ENCODE measurements at regions not wholly inside any gene's neighbourhood (a gene's known extent, or its start where the extent isn't known, plus 50 kb on each side); places are given as distances from the start of the nearest gene placed in this dataset.

DNA sequence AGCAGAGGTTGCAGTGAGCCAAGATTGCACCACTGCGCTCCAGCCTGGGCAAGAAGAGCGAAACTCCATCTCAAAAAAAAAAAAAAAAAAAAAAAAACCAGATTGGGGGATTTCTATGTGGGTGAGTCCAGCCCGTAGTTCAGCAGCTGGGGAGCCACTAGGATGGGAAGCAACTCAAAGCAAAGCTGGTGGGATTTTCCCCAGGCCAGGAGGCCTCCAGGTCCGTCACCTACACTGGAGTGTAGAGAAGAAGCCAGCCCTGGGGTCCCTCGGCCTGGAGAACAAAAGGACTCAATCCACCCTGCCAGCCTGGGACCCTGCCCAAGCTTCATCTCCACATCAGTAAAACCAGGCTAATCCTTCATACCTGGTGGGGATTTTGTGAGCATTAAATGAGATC lies 121.3 kb upstream of the CACNA1A start:
- TF ChIP-seq, protein P1, sequence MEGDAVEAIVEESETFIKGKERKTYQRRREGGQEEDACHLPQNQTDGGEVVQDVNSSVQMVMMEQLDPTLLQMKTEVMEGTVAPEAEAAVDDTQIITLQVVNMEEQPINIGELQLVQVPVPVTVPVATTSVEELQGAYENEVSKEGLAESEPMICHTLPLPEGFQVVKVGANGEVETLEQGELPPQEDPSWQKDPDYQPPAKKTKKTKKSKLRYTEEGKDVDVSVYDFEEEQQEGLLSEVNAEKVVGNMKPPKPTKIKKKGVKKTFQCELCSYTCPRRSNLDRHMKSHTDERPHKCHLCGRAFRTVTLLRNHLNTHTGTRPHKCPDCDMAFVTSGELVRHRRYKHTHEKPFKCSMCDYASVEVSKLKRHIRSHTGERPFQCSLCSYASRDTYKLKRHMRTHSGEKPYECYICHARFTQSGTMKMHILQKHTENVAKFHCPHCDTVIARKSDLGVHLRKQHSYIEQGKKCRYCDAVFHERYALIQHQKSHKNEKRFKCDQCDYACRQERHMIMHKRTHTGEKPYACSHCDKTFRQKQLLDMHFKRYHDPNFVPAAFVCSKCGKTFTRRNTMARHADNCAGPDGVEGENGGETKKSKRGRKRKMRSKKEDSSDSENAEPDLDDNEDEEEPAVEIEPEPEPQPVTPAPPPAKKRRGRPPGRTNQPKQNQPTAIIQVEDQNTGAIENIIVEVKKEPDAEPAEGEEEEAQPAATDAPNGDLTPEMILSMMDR (conservative IDR thresholded peaks at IDR 0.05; ENCODE audit: low read depth, low read length): no peak
- TF ChIP-seq EZH2 (IDR thresholded peaks at IDR 0.05; ENCODE audit: borderline replicate concordance, low read depth, low read length, poor library complexity, severe bottlenecking): no peak
